Neutrophil (primary cell): ENCODE measurements at regions not wholly inside any gene's neighbourhood (a gene's known extent, or its start where the extent isn't known, plus 50 kb on each side); places are given as distances from the start of the nearest gene placed in this dataset.
"Not testable (repeated sequence)": the region's sequence is repeated elsewhere in the genome, so short reads cannot be mapped to it uniquely, and the experiment has no call there.

Experiments used
- H3K27ac ChIP-seq: fragments of 200-600 bp; sonication (generic); 2 replicates; pipeline ENCODE4 v1.5.1; 2016; ENCODE audit warnings: mild to moderate bottlenecking, moderate library complexity
- H3K27me3 ChIP-seq: fragments of 200-600 bp; sonication (generic); 2 replicates; pipeline ENCODE4 v1.6.0; 2016; ENCODE audit warnings: mild to moderate bottlenecking
- H3K36me3 ChIP-seq: fragments of 200-600 bp; sonication (generic); 2 replicates; pipeline ENCODE4 v1.5.1; 2017
- H3K4me1 ChIP-seq, 2 experiments: fragments of 200-600 bp in 1 of 2; sonication (generic) in 1 of 2; 1 replicate in 1 of 2; 2 replicates in 1 of 2; pipeline versions ENCODE4 v1.5.1 to v1.6.1; 2013 to 2016; ENCODE audit warnings: low read depth in 1 of 2, low read length in 1 of 2, mild to moderate bottlenecking in 1 of 2, moderate library complexity in 1 of 2; ENCODE audit not compliant: control insufficient read depth in 1 of 2, insufficient read depth in 1 of 2
- H3K4me3 ChIP-seq, 2 experiments: fragments of 200-600 bp in 1 of 2; sonication (generic) in 1 of 2; 1 replicate in 1 of 2; 2 replicates in 1 of 2; pipeline ENCODE4 v1.5.1; 2013 to 2016; ENCODE audit warnings: low read depth in 1 of 2, low read length in 1 of 2, mild to moderate bottlenecking in 1 of 2, moderate library complexity in 1 of 2
- H3K9me3 ChIP-seq: fragments of 200-600 bp; sonication (generic); 2 replicates; pipeline ENCODE4 v1.5.1; 2016
- CTCF ChIP-seq: fragments of 200-600 bp; sonication (generic); IDR thresholded peaks from 2 replicates; pipeline ENCODE4 v1.5.1; 2016; ENCODE audit warnings: antibody characterized with exemption

- H3K27ac ChIP-seq = no peak overlapping the region
- no peaks in the 10 kb centered on the region for H3K4me1 ChIP-seq
- H3K9me3 ChIP-seq = no peaks in the 10 kb centered on the region
- TF ChIP-seq CTCF = no peak
- no peak overlapping the region for H3K4me3 ChIP-seq
- no peaks in the 10 kb centered on the region for H3K27me3 ChIP-seq
- no peaks in the 10 kb centered on the region for H3K36me3 ChIP-seq
These were observed 214.1 kb downstream of the BLID start for GRCh38 chr11:121901886-121902285.

- not testable (repeated sequence) for H3K27ac ChIP-seq, H3K36me3 ChIP-seq, H3K4me1 ChIP-seq, H3K27me3 ChIP-seq, H3K9me3 ChIP-seq, H3K4me3 ChIP-seq
These were observed 214.6 kb downstream of the BLID start for GRCh38 chr11:121901417-121901816.

- Histone ChIP-seq H3K4me1 (no peaks in the 10 kb centered on the region), H3K27ac (no peak overlapping the region), H3K9me3 (no peaks in the 10 kb centered on the region), H3K27me3 (no peaks in the 10 kb centered on the region), H3K4me3 (no peak overlapping the region), H3K36me3 (no peaks in the 10 kb centered on the region)
- no peak for TF ChIP-seq CTCF
These were observed 216.5 kb downstream of the BLID start for GRCh38 chr11:121899520-121899919.

- Histone ChIP-seq H3K4me1 (no peaks in the 10 kb centered on the region), H3K27me3 (no peaks in the 10 kb centered on the region), H3K9me3 (no peaks in the 10 kb centered on the region), H3K36me3 (no peaks in the 10 kb centered on the region), H3K4me3 (no peak overlapping the region), H3K27ac (no peak overlapping the region)
- TF ChIP-seq CTCF = no peak
These were observed 217.1 kb downstream of the BLID start for GRCh38 chr11:121898903-121899302.

GRCh38 chr11:121895919-121896318 is 220.1 kb downstream of the BLID start:
- Histone ChIP-seq H3K4me3 (no peak overlapping the region), H3K36me3 (no peaks in the 10 kb centered on the region), H3K9me3 (no peaks in the 10 kb centered on the region), H3K27ac (no peak overlapping the region), H3K4me1 (no peaks in the 10 kb centered on the region), H3K27me3 (no peaks in the 10 kb centered on the region)
- no peak for TF ChIP-seq CTCF

GRCh38 chr11:121894581-121894980 is 221.4 kb downstream of the BLID start:
- H3K27me3 ChIP-seq = no peaks in the 10 kb centered on the region
- H3K27ac ChIP-seq = no peak overlapping the region
- no peaks in the 10 kb centered on the region for H3K36me3 ChIP-seq
- H3K4me3 ChIP-seq = no peak overlapping the region
- no peak for TF ChIP-seq CTCF
- no peaks in the 10 kb centered on the region for H3K9me3 ChIP-seq
- no peaks in the 10 kb centered on the region for H3K4me1 ChIP-seq
